K562 (cell line): ENCODE measurements at regions not wholly inside any gene's neighbourhood (a gene's known extent, or its start where the extent isn't known, plus 50 kb on each side); places are given as distances from the start of the nearest gene placed in this dataset.

ENCODE experiments used
- CAMTA2 ChIP-seq: fragments of 250-450 bp; sonication (Bioruptor Pico); conservative IDR thresholded peaks from 2 replicates; pipeline ENCODE4 v1.5.1; 2022
- CBX3 ChIP-seq, 2 experiments: IDR thresholded peaks; 1 replicate in 1 of 2; 2 replicates in 1 of 2; pipeline ENCODE4 v1.6.1; 2012; ENCODE audit warnings: inconsistent platforms in 2 of 2, low read length in 2 of 2, borderline replicate concordance in 1 of 2, control low read depth in 1 of 2
- MCM3 ChIP-seq: fragments of 450-650 bp; IDR thresholded peaks from 2 replicates; pipeline ENCODE4 v1.6.1; 2016
- MCM7 ChIP-seq, 2 experiments: fragments of 450-650 bp; IDR thresholded peaks; 2 replicates each; pipeline ENCODE4 v1.6.1; 2016 to 2018
- MEIS2 ChIP-seq: fragments of 450-650 bp; IDR thresholded peaks from 2 replicates; pipeline ENCODE4 v1.6.1; 2014; ENCODE audit warnings: mild to moderate bottlenecking; ENCODE audit not compliant: partially characterized antibody
- SMARCA4 ChIP-seq: fragments of 450-650 bp; IDR thresholded peaks from 2 replicates; pipeline ENCODE4 v1.6.1; 2016
- TCF3 ChIP-seq: sonication (generic); formaldehyde crosslinking; IDR thresholded peaks from 2 replicates; pipeline ENCODE4 v1.4.0; 2020; ENCODE audit warnings: mild to moderate bottlenecking, missing genetic modification reagents
- WHSC1 ChIP-seq: IDR thresholded peaks from one replicate; pipeline ENCODE4 v1.6.1; 2012; ENCODE audit warnings: low read length, control low read depth, inconsistent platforms
- ZNF766 ChIP-seq: fragments of 200-800 bp; sonication (Bioruptor generic); conservative IDR thresholded peaks from 2 replicates; pipeline ENCODE4 v1.6.1; 2016; ENCODE audit warnings: missing genetic modification characterization, missing compliant biosample characterization
- TF ChIP-seq, protein P1 (sequence below), 2 experiments: IDR thresholded peaks; 2 replicates each; pipeline ENCODE4 v1.6.1; 2012; ENCODE audit warnings: improper control_type of control experiment in 2 of 2, low read depth in 2 of 2, low read length in 2 of 2, borderline replicate concordance in 1 of 2
- TF ChIP-seq, protein P2 (sequence below): fragments of 450-650 bp; IDR thresholded peaks from 2 replicates; pipeline ENCODE4 v1.6.1; 2018; ENCODE audit not compliant: partially characterized antibody
- TF ChIP-seq, protein P3 (sequence below), 2 experiments: fragments of 450-650 bp in 1 of 2; sonication (generic) in 1 of 2; formaldehyde crosslinking in 1 of 2; IDR thresholded peaks in 1 of 2; conservative IDR thresholded peaks in 1 of 2; 2 replicates each; pipeline versions ENCODE4 v1.6.1 to v1.8.1; 2016 to 2023; ENCODE audit warnings: mild to moderate bottlenecking in 2 of 2, moderate library complexity in 2 of 2, inconsistent platforms in 1 of 2, missing genetic modification reagents in 1 of 2
- TF ChIP-seq, protein P4 (sequence below): sonication (generic); formaldehyde crosslinking; IDR thresholded peaks from 2 replicates; pipeline ENCODE4 v1.5.0; 2020; ENCODE audit warnings: missing genetic modification reagents
- TF ChIP-seq, protein P5 (sequence below): fragments of 450-650 bp; IDR thresholded peaks from 2 replicates; pipeline ENCODE4 v1.6.1; 2017; ENCODE audit warnings: mild to moderate bottlenecking, moderate library complexity
- TF ChIP-seq, protein P6 (sequence below): sonication (generic); IDR thresholded peaks from 2 replicates; pipeline ENCODE4 v1.6.1; 2016

DNA sequence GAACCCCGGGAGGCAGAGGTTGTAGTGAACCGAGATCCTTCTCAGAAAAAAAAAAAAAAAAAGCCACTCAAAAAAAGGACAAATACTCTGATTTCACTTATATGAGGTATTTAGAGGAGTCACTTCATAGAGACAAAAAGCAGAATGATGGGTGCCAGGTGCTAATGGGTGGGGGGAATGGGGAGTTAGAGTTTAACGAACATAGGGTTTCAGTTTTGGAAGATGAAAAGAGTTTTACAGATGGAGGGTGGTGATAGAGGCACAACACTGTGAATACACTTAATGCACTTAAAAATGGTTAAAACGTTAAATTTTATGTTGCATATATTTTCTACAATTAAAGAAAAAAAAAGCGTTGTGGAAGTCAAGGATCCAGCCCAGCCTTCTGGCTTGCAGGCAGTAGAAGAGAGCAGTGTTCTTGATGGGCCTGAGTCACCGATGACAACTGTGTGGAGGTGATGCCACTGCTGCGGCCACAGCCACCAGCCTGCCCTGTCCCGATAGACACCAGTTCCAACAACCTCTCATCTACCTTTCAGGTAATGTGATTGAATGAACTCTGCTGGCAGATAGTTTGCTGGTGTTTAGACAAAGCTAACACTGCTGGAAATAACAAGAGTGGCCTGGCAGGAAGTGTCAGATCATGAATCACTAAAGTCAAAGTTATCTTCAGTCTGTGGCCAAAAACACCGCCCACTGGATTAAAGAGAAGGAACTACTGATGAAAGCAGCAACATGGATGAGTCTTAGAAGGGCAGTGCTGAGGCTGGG, 49.9 kb upstream of the COX10 start (continued):
- TF ChIP-seq, protein P1, sequence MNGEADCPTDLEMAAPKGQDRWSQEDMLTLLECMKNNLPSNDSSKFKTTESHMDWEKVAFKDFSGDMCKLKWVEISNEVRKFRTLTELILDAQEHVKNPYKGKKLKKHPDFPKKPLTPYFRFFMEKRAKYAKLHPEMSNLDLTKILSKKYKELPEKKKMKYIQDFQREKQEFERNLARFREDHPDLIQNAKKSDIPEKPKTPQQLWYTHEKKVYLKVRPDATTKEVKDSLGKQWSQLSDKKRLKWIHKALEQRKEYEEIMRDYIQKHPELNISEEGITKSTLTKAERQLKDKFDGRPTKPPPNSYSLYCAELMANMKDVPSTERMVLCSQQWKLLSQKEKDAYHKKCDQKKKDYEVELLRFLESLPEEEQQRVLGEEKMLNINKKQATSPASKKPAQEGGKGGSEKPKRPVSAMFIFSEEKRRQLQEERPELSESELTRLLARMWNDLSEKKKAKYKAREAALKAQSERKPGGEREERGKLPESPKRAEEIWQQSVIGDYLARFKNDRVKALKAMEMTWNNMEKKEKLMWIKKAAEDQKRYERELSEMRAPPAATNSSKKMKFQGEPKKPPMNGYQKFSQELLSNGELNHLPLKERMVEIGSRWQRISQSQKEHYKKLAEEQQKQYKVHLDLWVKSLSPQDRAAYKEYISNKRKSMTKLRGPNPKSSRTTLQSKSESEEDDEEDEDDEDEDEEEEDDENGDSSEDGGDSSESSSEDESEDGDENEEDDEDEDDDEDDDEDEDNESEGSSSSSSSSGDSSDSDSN (IDR thresholded peaks at IDR 0.05; ENCODE audit: borderline replicate concordance in 1 of 2, low read depth in 2 of 2, low read length in 2 of 2) = no peak
- TF ChIP-seq MCM3 (no peak), WHSC1 (no peak), TCF3 (CRISPR knock-in tag) (peak; percentile 54), MCM7 (IDR thresholded peaks at IDR 0.05) (no peak), CBX3 (IDR thresholded peaks at IDR 0.05; ENCODE audit: borderline replicate concordance in 1 of 2, low read length in 2 of 2) (no peak), CAMTA2 (CRISPR knock-in tag) (no peak), SMARCA4 (peak; percentile 53; the same call in 1 of the 2 replicates), ZNF766 (no peak), MEIS2 (peak; percentile 95)
- TF ChIP-seq, protein P2, sequence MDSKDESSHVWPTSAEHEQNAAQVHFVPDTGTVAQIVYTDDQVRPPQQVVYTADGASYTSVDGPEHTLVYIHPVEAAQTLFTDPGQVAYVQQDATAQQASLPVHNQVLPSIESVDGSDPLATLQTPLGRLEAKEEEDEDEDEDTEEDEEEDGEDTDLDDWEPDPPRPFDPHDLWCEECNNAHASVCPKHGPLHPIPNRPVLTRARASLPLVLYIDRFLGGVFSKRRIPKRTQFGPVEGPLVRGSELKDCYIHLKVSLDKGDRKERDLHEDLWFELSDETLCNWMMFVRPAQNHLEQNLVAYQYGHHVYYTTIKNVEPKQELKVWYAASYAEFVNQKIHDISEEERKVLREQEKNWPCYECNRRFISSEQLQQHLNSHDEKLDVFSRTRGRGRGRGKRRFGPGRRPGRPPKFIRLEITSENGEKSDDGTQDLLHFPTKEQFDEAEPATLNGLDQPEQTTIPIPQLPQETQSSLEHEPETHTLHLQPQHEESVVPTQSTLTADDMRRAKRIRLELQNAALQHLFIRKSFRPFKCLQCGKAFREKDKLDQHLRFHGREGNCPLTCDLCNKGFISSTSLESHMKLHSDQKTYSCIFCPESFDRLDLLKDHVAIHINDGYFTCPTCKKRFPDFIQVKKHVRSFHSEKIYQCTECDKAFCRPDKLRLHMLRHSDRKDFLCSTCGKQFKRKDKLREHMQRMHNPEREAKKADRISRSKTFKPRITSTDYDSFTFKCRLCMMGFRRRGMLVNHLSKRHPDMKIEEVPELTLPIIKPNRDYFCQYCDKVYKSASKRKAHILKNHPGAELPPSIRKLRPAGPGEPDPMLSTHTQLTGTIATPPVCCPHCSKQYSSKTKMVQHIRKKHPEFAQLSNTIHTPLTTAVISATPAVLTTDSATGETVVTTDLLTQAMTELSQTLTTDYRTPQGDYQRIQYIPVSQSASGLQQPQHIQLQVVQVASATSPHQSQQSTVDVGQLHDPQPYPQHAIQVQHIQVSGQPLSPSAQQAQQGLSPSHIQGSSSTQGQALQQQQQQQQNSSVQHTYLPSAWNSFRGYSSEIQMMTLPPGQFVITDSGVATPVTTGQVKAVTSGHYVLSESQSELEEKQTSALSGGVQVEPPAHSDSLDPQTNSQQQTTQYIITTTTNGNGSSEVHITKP = no peak
- TF ChIP-seq, protein P3, sequence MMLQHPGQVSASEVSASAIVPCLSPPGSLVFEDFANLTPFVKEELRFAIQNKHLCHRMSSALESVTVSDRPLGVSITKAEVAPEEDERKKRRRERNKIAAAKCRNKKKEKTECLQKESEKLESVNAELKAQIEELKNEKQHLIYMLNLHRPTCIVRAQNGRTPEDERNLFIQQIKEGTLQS (IDR thresholded peaks at IDR 0.05) = peak; percentile 52
- TF ChIP-seq, protein P3 (CRISPR knock-in tag; conservative IDR thresholded peaks at IDR 0.05) = no peak
- TF ChIP-seq, protein P4, sequence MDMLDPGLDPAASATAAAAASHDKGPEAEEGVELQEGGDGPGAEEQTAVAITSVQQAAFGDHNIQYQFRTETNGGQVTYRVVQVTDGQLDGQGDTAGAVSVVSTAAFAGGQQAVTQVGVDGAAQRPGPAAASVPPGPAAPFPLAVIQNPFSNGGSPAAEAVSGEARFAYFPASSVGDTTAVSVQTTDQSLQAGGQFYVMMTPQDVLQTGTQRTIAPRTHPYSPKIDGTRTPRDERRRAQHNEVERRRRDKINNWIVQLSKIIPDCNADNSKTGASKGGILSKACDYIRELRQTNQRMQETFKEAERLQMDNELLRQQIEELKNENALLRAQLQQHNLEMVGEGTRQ (CRISPR knock-in tag) = no peak
- TF ChIP-seq, protein P5, sequence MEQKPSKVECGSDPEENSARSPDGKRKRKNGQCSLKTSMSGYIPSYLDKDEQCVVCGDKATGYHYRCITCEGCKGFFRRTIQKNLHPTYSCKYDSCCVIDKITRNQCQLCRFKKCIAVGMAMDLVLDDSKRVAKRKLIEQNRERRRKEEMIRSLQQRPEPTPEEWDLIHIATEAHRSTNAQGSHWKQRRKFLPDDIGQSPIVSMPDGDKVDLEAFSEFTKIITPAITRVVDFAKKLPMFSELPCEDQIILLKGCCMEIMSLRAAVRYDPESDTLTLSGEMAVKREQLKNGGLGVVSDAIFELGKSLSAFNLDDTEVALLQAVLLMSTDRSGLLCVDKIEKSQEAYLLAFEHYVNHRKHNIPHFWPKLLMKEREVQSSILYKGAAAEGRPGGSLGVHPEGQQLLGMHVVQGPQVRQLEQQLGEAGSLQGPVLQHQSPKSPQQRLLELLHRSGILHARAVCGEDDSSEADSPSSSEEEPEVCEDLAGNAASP = no peak
- TF ChIP-seq, protein P6, sequence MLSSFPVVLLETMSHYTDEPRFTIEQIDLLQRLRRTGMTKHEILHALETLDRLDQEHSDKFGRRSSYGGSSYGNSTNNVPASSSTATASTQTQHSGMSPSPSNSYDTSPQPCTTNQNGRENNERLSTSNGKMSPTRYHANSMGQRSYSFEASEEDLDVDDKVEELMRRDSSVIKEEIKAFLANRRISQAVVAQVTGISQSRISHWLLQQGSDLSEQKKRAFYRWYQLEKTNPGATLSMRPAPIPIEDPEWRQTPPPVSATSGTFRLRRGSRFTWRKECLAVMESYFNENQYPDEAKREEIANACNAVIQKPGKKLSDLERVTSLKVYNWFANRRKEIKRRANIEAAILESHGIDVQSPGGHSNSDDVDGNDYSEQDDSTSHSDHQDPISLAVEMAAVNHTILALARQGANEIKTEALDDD = peak; percentile 44; the same call in 1 of the 2 replicates
